IMR-90 (cell line): ENCODE measurements at regions not wholly inside any gene's neighbourhood (a gene's known extent, or its start where the extent isn't known, plus 50 kb on each side); places are given as distances from the start of the nearest gene placed in this dataset.

Experiments used
- ATAC-seq: fragments of 200-7000 bp; cut with Tn5 transposase; 2 replicates; pipeline ENCODE4 v1.9.1; 2020; ENCODE audit warnings: low read depth, mild to moderate bottlenecking, moderate library complexity
- BruUV-seq: library from RNA; stranded (reverse); fragments of 400-500 nt; replicated peaks from 2 replicates; lab custom pipeline; 2021; lab: Mats Ljungman, UMichigan
- CTCF ChIA-PET: fragments of 300-600 bp; formaldehyde crosslinking; extraction: SDS; loops from one replicate; lab custom pipeline; 2021; ENCODE audit warnings: antibody characterized with exemption; lab: Yijun Ruan, JAX
- POLR2A ChIA-PET: fragments of 300-600 bp; sonication (Branson Sonifier 250); formaldehyde crosslinking; loops from one replicate; lab custom pipeline; 2022; ENCODE audit warnings: antibody characterized with exemption; ENCODE audit not compliant: unreplicated experiment; lab: Charles Lee
- DNase-seq: peaks from one replicate; pipeline ENCODE4 v3.0.0; 2013
- H2AFZ ChIP-seq: replicated peaks from 2 replicates; pipeline ENCODE3; 2013; ENCODE audit warnings: low read length, mild to moderate bottlenecking; ENCODE audit not compliant: poor library complexity
- H2AK5ac ChIP-seq: 2 replicates; pipeline ENCODE4 v1.6.1; 2013; ENCODE audit warnings: low read depth, low read length, inconsistent platforms
- H2AK9ac ChIP-seq: replicated peaks from 2 replicates; pipeline ENCODE3; 2013; ENCODE audit warnings: mild to moderate bottlenecking, low read depth, low read length, moderate library complexity; ENCODE audit not compliant: poor library complexity
- H2BK120ac ChIP-seq: 2 replicates; pipeline ENCODE4 v1.6.1; 2013; ENCODE audit warnings: low read depth, low read length, inconsistent platforms
- H2BK15ac ChIP-seq: 3 replicates; pipeline ENCODE4 v1.6.1; 2013; ENCODE audit warnings: low read depth, low read length, inconsistent platforms
- H2BK20ac ChIP-seq: 2 replicates; pipeline ENCODE4 v1.6.1; 2013; ENCODE audit warnings: low read depth, mild to moderate bottlenecking, inconsistent platforms, low read length, moderate library complexity
- H2BK5ac ChIP-seq: 2 replicates; pipeline ENCODE4 v1.6.1; 2013; ENCODE audit warnings: mild to moderate bottlenecking, low read depth, low read length, inconsistent platforms; ENCODE audit not compliant: poor library complexity, severe bottlenecking
- H3K14ac ChIP-seq: replicated peaks from 2 replicates; pipeline ENCODE4 v1.6.1; 2013; ENCODE audit warnings: low read depth, low read length, inconsistent platforms
- H3K18ac ChIP-seq: 2 replicates; pipeline ENCODE4 v1.6.1; 2013; ENCODE audit warnings: low read depth, low read length, control low read depth
- H3K23ac ChIP-seq: 2 replicates; pipeline ENCODE4 v1.6.1; 2013; ENCODE audit warnings: low read depth, low read length, inconsistent platforms
- H3K27ac ChIP-seq: 2 replicates; pipeline ENCODE4 v1.5.1; 2013; ENCODE audit warnings: mild to moderate bottlenecking, control low read depth, low read length; ENCODE audit not compliant: insufficient read depth
- H3K27me3 ChIP-seq: 2 replicates; pipeline ENCODE4 v1.6.1; 2013; ENCODE audit warnings: low read length; ENCODE audit not compliant: control insufficient read depth, insufficient read depth
- H3K36me3 ChIP-seq: 2 replicates; pipeline ENCODE4 v1.6.1; 2013; ENCODE audit warnings: low read length, mixed read lengths; ENCODE audit not compliant: control insufficient read depth, insufficient read depth
- H3K4ac ChIP-seq: 2 replicates; pipeline ENCODE4 v1.6.1; 2013; ENCODE audit warnings: low read depth, low read length, inconsistent platforms
- H3K4me1 ChIP-seq: 2 replicates; pipeline ENCODE4 v1.6.1; 2013; ENCODE audit warnings: low read length, mixed read lengths; ENCODE audit not compliant: control insufficient read depth, insufficient read depth
- H3K4me2 ChIP-seq: 2 replicates; pipeline ENCODE4 v1.6.1; 2013; ENCODE audit warnings: low read depth, mild to moderate bottlenecking, control low read depth, low read length, moderate library complexity
- H3K4me3 ChIP-seq: 2 replicates; pipeline ENCODE4 v1.5.1; 2013; ENCODE audit warnings: low read depth, mild to moderate bottlenecking, control low read depth, low read length, moderate library complexity; ENCODE audit not compliant: insufficient read depth
- H3K56ac ChIP-seq: 2 replicates; pipeline ENCODE4 v1.6.1; 2013; ENCODE audit warnings: low read length, inconsistent platforms; ENCODE audit not compliant: insufficient read depth; ENCODE audit errors: extremely low read depth
- H3K79me1 ChIP-seq, 2 experiments: 2 replicates each; pipeline ENCODE4 v1.6.1; 2013; ENCODE audit warnings: low read length in 2 of 2, inconsistent platforms in 1 of 2, low read depth in 1 of 2
- H3K9ac ChIP-seq: 2 replicates; pipeline ENCODE4 v1.6.1; 2013; ENCODE audit warnings: low read depth, low read length, control low read depth
- H3K9me1 ChIP-seq: 2 replicates; pipeline ENCODE4 v1.6.1; 2013; ENCODE audit warnings: low read length, inconsistent platforms; ENCODE audit not compliant: insufficient read depth
- H3K9me3 ChIP-seq: 2 replicates; pipeline ENCODE4 v1.6.1; 2013; ENCODE audit warnings: low read length; ENCODE audit not compliant: control insufficient read depth, insufficient read depth
- H4K20me1 ChIP-seq: 2 replicates; pipeline ENCODE4 v1.6.1; 2013; ENCODE audit warnings: low read length, inconsistent platforms; ENCODE audit not compliant: insufficient read depth
- H4K5ac ChIP-seq: 2 replicates; pipeline ENCODE4 v1.6.1; 2013; ENCODE audit warnings: mild to moderate bottlenecking, low read depth, low read length, control low read depth
- H4K8ac ChIP-seq, 2 experiments: 2 replicates each; pipeline ENCODE4 v1.6.1; 2013; ENCODE audit warnings: low read depth in 2 of 2, low read length in 2 of 2, control low read depth in 1 of 2, inconsistent platforms in 1 of 2
- H4K91ac ChIP-seq: 2 replicates; pipeline ENCODE4 v1.6.1; 2013; ENCODE audit warnings: low read depth, low read length, inconsistent platforms; ENCODE audit not compliant: insufficient read depth
- BHLHE40 ChIP-seq: fragments of 150-350 bp; IDR thresholded peaks from 2 replicates; pipeline ENCODE4 v1.6.1; 2016; ENCODE audit warnings: mild to moderate bottlenecking, low read depth, low read length
- CEBPB ChIP-seq: IDR thresholded peaks from 2 replicates; pipeline ENCODE4 v1.6.1; 2012; ENCODE audit warnings: low read depth, low read length, improper control_type of control experiment
- CHD1 ChIP-seq: IDR thresholded peaks from 2 replicates; pipeline ENCODE4 v1.6.1; 2012; ENCODE audit warnings: low read depth, low read length, improper control_type of control experiment
- FOS ChIP-seq: fragments of 150-350 bp; IDR thresholded peaks from 2 replicates; pipeline ENCODE4 v1.6.1; 2016; ENCODE audit warnings: low read depth, low read length
- MAZ ChIP-seq: IDR thresholded peaks from 2 replicates; pipeline ENCODE4 v1.6.1; 2012; ENCODE audit warnings: low read depth, mild to moderate bottlenecking, low read length, improper control_type of control experiment, moderate library complexity, borderline replicate concordance
- MXI1 ChIP-seq: IDR thresholded peaks from 2 replicates; pipeline ENCODE4 v1.6.1; 2012; ENCODE audit warnings: low read depth, mild to moderate bottlenecking, low read length, moderate library complexity, borderline replicate concordance
- NFE2L2 ChIP-seq: fragments of 150-350 bp; IDR thresholded peaks from 2 replicates; pipeline ENCODE4 v1.6.1; 2016; ENCODE audit warnings: low read depth, mild to moderate bottlenecking, low read length
- RAD21 ChIP-seq: IDR thresholded peaks from 2 replicates; pipeline ENCODE4 v1.6.1; 2012; ENCODE audit warnings: low read length, improper control_type of control experiment
- RCOR1 ChIP-seq: IDR thresholded peaks from 2 replicates; pipeline ENCODE4 v1.6.1; 2012; ENCODE audit warnings: mild to moderate bottlenecking, low read length, improper control_type of control experiment; ENCODE audit not compliant: insufficient replicate concordance
- RFX5 ChIP-seq: IDR thresholded peaks from 2 replicates; pipeline ENCODE4 v1.8.0; 2012; ENCODE audit warnings: low read depth, mild to moderate bottlenecking, low read length, moderate library complexity
- SMC3 ChIP-seq: fragments of 150-350 bp; IDR thresholded peaks from 2 replicates; pipeline ENCODE4 v1.6.1; 2016; ENCODE audit warnings: low read depth, mild to moderate bottlenecking, antibody characterized with exemption, low read length, moderate library complexity
- WGBS, 2 experiments: methylation state at CpG; one replicate each; pipeline versions ENCODE4 v1.1.5 to v1.1.7; 2013; ENCODE audit warnings: missing lambda C conversion rate in 2 of 2; ENCODE audit not compliant: insufficient read length in 1 of 2; ENCODE audit errors: extremely low coverage in 2 of 2; 5-methylcytosine and 5-hydroxymethylcytosine counted together
- dilution Hi-C: fragments of 300-500 bp; cut with HindIII; formaldehyde crosslinking; loops from one replicate; pipeline ENCODE4 v1.14.3; 2018; ENCODE audit warnings: low sequenced_read_pairs; ENCODE audit not compliant: unreplicated experiment
- in situ Hi-C: fragments of 300-500 bp; cut with MboI; formaldehyde crosslinking; loops from 3 replicates; pipeline ENCODE4 v1.14.3; 2019; ENCODE audit warnings: low sequenced_read_pairs, inconsistent platforms, mixed read lengths
- intact Hi-C: fragments of 100-400 bp; cut with micrococcal nuclease; formaldehyde crosslinking; loops from 2 replicates; pipeline ENCODE4 v1.10.0; 2022
- TF ChIP-seq, protein P1 (sequence below): fragments of 150-350 bp; IDR thresholded peaks from 2 replicates; pipeline ENCODE4 v1.6.1; 2016; ENCODE audit warnings: low read depth, mild to moderate bottlenecking, low read length, moderate library complexity, borderline replicate concordance
- TF ChIP-seq, protein P2 (sequence below): fragments of 150-350 bp; IDR thresholded peaks from 2 replicates; pipeline ENCODE4 v1.6.1; 2017; ENCODE audit warnings: mild to moderate bottlenecking, antibody characterized with exemption, low read length, low read depth
- TF ChIP-seq, protein P3 (sequence below): conservative IDR thresholded peaks from 2 replicates; pipeline ENCODE4 v1.5.1; 2012; ENCODE audit warnings: mild to moderate bottlenecking, low read depth, low read length, improper control_type of control experiment

DNA sequence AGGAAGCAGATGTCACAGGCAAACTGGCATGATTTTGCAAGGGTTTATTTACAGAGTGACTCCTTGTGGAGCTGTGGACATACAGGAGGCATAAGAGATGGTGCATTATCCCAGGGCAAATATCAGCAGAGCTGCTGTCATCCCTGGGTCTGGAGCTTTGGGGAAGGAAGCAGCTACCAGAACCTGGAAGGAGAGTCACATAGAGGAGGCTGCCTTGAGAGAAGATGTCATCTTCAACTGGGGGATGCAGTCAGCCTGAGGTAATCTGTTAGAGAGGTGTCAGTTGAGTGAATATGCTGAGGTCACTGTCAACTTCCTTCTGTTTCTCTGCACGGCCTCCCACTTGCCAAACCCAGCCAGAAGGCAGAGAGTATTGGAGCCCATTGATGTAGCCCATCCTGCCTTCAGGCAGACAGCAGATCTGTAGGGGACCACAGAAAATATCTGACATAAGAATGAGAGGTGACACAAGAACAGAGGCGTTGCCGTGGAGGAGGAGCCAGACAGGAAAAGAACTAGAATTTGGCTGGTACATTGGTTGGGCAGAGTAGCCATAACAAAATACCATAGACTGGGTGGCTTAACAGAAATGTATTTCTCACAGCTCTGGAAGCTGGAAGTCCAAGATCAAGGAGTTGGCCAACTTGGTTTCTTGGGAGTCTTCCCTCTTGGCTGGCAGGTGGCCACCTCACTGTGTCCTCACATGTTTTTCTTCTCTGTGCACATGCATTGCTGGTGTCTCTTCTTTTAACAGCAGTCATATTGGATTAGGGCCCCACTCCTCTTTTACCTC, 102.8 kb downstream of the SNX18 start:
- POLR2A ChIA-PET: no interaction called here
- Histone ChIP-seq H3K36me3 (no peaks in the 10 kb centered on the region), H2AK9ac (no peak overlapping the region), H2BK20ac (peak overlapping the region; percentile 79), H3K4ac (peak overlapping the region; percentile 78), H2AFZ (peak overlapping the region; percentile 52), H3K18ac (peak overlapping the region; percentile 92), H3K4me2 (peak overlapping the region; percentile 36; the same call in 1 of the 2 replicates), H2BK15ac (peak overlapping the region; percentile 45; the same call in 2 of the 3 replicates), H3K9me1 (peaks cover 27% of the 10 kb centered on the region), H3K27me3 (no peaks in the 10 kb centered on the region), H2BK120ac (peak overlapping the region; percentile 42), H3K27ac (peak overlapping the region; percentile 26; the same call in 1 of the 2 replicates), H3K23ac (peak overlapping the region; percentile 8; the same call in 1 of the 2 replicates), H4K91ac (peak overlapping the region; percentile 71; the same call in 1 of the 2 replicates), H3K79me1 (peaks cover 0 to 11% of the 10 kb centered on the region in 2 experiments; a peak in 2 of 4 replicates), H4K5ac (peak overlapping the region; percentile 8), H3K9ac (no peak overlapping the region), H2BK5ac (peak overlapping the region; percentile 5), H3K56ac (no peak overlapping the region), H3K9me3 (no peaks in the 10 kb centered on the region), H3K14ac (peak overlapping the region; percentile 67), H2AK5ac (peak overlapping the region; percentile 75; the same call in 1 of the 2 replicates), H4K8ac (peak overlapping the region in 1 of 2 experiments; percentile 64; a peak in 2 of 4 replicates), H3K4me3 (no peak overlapping the region), H3K4me1 (peaks cover 21% of the 10 kb centered on the region), H4K20me1 (no peaks in the 10 kb centered on the region)
- DNase-seq: no peak
- dilution Hi-C loops: no loop called here
- in situ Hi-C loops: no loop called here
- no CpG with 5 or more reads among the region's 3 CpGs for WGBS, 2 experiments
- intact Hi-C loops: no loop called here
- CTCF ChIA-PET: interaction anchor here (0.7 to 1.4 kb wide), 3 partner anchors 41 to 225 kb away, joined by 3 to 4 read pairs (median 3); no protein-coding TSS in a partner anchor
- no peak for ATAC-seq
- BruUV-seq: no TSS peak
- TF ChIP-seq, protein P1, sequence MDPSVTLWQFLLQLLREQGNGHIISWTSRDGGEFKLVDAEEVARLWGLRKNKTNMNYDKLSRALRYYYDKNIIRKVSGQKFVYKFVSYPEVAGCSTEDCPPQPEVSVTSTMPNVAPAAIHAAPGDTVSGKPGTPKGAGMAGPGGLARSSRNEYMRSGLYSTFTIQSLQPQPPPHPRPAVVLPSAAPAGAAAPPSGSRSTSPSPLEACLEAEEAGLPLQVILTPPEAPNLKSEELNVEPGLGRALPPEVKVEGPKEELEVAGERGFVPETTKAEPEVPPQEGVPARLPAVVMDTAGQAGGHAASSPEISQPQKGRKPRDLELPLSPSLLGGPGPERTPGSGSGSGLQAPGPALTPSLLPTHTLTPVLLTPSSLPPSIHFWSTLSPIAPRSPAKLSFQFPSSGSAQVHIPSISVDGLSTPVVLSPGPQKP: no peak
- TF ChIP-seq RFX5 (no peak), MAZ (no peak), BHLHE40 (no peak), SMC3 (no peak), FOS (no peak), RCOR1 (no peak), CHD1 (no peak), NFE2L2 (no peak), MXI1 (no peak), CEBPB (no peak), RAD21 (no peak)
- TF ChIP-seq, protein P2, sequence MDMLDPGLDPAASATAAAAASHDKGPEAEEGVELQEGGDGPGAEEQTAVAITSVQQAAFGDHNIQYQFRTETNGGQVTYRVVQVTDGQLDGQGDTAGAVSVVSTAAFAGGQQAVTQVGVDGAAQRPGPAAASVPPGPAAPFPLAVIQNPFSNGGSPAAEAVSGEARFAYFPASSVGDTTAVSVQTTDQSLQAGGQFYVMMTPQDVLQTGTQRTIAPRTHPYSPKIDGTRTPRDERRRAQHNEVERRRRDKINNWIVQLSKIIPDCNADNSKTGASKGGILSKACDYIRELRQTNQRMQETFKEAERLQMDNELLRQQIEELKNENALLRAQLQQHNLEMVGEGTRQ: no peak
- TF ChIP-seq, protein P3, sequence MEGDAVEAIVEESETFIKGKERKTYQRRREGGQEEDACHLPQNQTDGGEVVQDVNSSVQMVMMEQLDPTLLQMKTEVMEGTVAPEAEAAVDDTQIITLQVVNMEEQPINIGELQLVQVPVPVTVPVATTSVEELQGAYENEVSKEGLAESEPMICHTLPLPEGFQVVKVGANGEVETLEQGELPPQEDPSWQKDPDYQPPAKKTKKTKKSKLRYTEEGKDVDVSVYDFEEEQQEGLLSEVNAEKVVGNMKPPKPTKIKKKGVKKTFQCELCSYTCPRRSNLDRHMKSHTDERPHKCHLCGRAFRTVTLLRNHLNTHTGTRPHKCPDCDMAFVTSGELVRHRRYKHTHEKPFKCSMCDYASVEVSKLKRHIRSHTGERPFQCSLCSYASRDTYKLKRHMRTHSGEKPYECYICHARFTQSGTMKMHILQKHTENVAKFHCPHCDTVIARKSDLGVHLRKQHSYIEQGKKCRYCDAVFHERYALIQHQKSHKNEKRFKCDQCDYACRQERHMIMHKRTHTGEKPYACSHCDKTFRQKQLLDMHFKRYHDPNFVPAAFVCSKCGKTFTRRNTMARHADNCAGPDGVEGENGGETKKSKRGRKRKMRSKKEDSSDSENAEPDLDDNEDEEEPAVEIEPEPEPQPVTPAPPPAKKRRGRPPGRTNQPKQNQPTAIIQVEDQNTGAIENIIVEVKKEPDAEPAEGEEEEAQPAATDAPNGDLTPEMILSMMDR: no peak
